DOHH2 (cell line): ENCODE measurements at regions not wholly inside any gene's neighbourhood (a gene's known extent, or its start where the extent isn't known, plus 50 kb on each side); places are given as distances from the start of the nearest gene placed in this dataset.

ENCODE experiments used
- H3F3A ChIP-seq: fragments of 200-600 bp; sonication (generic), shearing (Covaris generic); 2 replicates; pipeline ENCODE4 v1.6.0; 2016; ENCODE audit warnings: antibody characterized with exemption, mild to moderate bottlenecking; ENCODE audit not compliant: control insufficient read depth, insufficient read depth
- H3K27ac ChIP-seq: fragments of 200-600 bp; sonication (generic); 2 replicates; pipeline ENCODE4 v1.5.1; 2014; ENCODE audit warnings: low read depth, mild to moderate bottlenecking, low read length, moderate library complexity
- H3K27me3 ChIP-seq: fragments of 200-600 bp; sonication (generic); 2 replicates; pipeline ENCODE4 v1.6.1; 2014; ENCODE audit warnings: mild to moderate bottlenecking, low read length, mixed read lengths; ENCODE audit not compliant: control insufficient read depth
- H3K36me3 ChIP-seq: fragments of 200-600 bp; sonication (generic); 2 replicates; pipeline ENCODE4 v1.6.1; 2014; ENCODE audit warnings: mild to moderate bottlenecking, low read length, moderate library complexity, mixed read lengths; ENCODE audit not compliant: control insufficient read depth
- H3K4me1 ChIP-seq: fragments of 200-600 bp; sonication (generic); 2 replicates; pipeline ENCODE4 v1.6.1; 2014; ENCODE audit warnings: mild to moderate bottlenecking, low read length, mixed read lengths; ENCODE audit not compliant: control insufficient read depth
- H3K4me2 ChIP-seq: fragments of 200-600 bp; sonication (generic); 2 replicates; pipeline ENCODE4 v1.6.0; 2014; ENCODE audit warnings: mild to moderate bottlenecking, low read length, moderate library complexity
- H3K4me3 ChIP-seq: fragments of 200-600 bp; sonication (generic); 2 replicates; pipeline ENCODE4 v1.5.1; 2014; ENCODE audit warnings: mild to moderate bottlenecking, low read length, mixed read lengths
- H3K79me2 ChIP-seq: fragments of 200-600 bp; sonication (generic); 2 replicates; pipeline ENCODE4 v1.6.1; 2014; ENCODE audit warnings: mild to moderate bottlenecking, low read length, mixed read lengths; ENCODE audit not compliant: control insufficient read depth
- H3K9me2 ChIP-seq: fragments of 200-600 bp; sonication (generic); replicated peaks from 2 replicates; pipeline ENCODE4 v1.6.1; 2014; ENCODE audit warnings: mild to moderate bottlenecking, low read length, mixed read lengths; ENCODE audit not compliant: control insufficient read depth
- H3K9me3 ChIP-seq: fragments of 200-600 bp; sonication (generic); 2 replicates; pipeline ENCODE4 v1.6.1; 2014; ENCODE audit warnings: antibody characterized with exemption, low read length, mixed read lengths; ENCODE audit not compliant: control insufficient read depth, insufficient read depth
- H4K20me1 ChIP-seq: fragments of 200-600 bp; sonication (generic); 2 replicates; pipeline ENCODE4 v1.6.0; 2014; ENCODE audit warnings: low read depth, mild to moderate bottlenecking, antibody characterized with exemption, low read length, moderate library complexity; ENCODE audit not compliant: control insufficient read depth, insufficient read depth
- CTCF ChIP-seq: fragments of 200-600 bp; sonication (generic); IDR thresholded peaks from one replicate; pipeline ENCODE4 v1.5.1; 2014; ENCODE audit warnings: antibody characterized with exemption, mild to moderate bottlenecking, low read depth, low read length; ENCODE audit not compliant: poor library complexity, severe bottlenecking
- EZH2phosphoT487 ChIP-seq: fragments of 200-600 bp; sonication (generic); IDR thresholded peaks from 2 replicates; pipeline ENCODE4 v1.6.1; 2017; ENCODE audit warnings: borderline replicate concordance, mild to moderate bottlenecking, antibody characterized with exemption, low read length, moderate library complexity, mixed read lengths

DNA sequence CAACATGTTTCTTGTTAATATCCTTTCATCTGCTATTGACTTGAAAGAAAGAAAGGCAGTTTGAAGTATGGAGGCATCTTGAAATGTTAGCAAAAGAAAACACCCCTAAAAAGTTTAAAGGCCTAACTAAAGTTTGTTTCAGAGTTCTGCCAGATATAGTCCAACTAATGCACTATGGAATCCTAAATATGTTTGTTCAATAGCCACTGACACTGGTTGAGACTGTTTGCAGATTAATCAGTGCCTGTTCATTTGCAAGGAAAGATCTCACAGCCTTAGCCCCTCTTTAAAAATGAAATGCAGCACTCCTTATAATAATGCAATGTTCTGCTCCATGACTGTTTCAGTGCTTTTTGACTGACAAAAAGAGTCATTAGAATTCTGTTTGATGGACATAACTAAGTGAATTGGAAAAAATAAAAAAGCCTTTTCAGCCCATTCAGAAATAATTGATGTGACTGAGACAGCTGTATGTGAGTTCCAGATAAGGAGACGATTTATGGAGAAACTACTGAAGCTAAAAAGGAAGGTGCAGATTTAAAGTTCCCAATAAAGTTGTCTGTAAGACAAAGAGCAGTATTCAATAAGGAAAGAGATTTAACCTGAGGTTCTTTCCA lies 192.0 kb downstream of the PCDH7 start:
- TF ChIP-seq EZH2phosphoT487 (no peak), CTCF (no peak)
- Histone ChIP-seq H3K4me2 (no peak overlapping the region), H3K79me2 (no peaks in the 10 kb centered on the region)

DNA sequence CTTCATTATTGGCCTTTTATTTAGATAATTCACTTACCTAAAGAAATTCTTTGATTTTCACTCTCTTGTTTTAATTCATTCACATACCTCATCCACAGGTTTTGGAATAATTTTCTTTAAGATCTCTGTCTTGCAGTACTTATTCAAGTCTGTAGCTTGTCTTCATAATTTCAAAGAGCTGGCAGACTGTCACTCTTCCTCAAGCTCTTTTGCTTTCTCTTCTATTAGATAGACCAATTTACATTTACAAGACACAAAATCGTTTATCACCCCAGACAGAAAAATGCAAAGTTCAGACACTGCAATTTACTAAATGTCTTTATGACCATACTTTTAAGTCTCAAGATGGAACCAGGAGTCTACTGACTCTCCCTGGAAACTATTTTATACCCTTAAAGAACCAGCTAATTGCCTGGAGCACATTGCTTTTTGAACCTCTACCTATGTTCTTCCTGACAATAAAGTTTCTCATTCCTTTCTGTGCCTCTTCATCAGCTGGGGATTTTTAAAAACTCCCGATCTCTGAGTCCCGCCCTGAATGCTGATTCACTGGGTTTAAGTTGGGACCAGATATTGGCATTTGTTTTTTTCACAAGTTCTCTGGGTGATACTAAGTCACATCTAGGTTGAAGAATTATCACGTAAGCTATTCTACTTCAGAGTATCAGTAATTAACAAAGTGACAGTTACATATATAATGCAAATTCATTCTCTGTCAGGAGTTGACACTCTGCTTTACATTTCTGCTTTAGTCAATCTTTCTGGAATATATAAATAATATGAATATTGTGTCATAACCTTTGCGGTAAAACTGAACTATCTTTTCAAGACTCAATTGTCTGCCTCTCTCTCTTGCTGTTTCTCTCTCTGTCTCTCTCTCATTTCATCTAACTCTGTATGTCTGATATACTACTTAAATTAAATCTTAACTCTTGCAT lies 196.4 kb downstream of the PCDH7 start:
- Histone ChIP-seq H3K4me2 (no peak overlapping the region), H3K9me2 (no peaks in the 10 kb centered on the region), H3K79me2 (no peaks in the 10 kb centered on the region), H3K36me3 (no peaks in the 10 kb centered on the region), H3K27ac (no peak overlapping the region), H3F3A (no peaks in the 10 kb centered on the region), H3K27me3 (no peaks in the 10 kb centered on the region), H3K4me1 (no peaks in the 10 kb centered on the region), H4K20me1 (no peaks in the 10 kb centered on the region), H3K9me3 (no peaks in the 10 kb centered on the region), H3K4me3 (no peak overlapping the region)
- no peak for TF ChIP-seq CTCF
- TF ChIP-seq EZH2phosphoT487, result no peak

More for the DNA sequence above, 192.0 kb downstream of the PCDH7 start:
- H3K9me2 ChIP-seq, result no peaks in the 10 kb centered on the region
- H3F3A ChIP-seq, result no peaks in the 10 kb centered on the region
- H3K4me1 ChIP-seq, result no peaks in the 10 kb centered on the region
- no peaks in the 10 kb centered on the region for H3K9me3 ChIP-seq
- no peak overlapping the region for H3K27ac ChIP-seq
- H3K36me3 ChIP-seq, result no peaks in the 10 kb centered on the region
- H3K4me3 ChIP-seq, result no peak overlapping the region
- no peaks in the 10 kb centered on the region for H4K20me1 ChIP-seq
- no peaks in the 10 kb centered on the region for H3K27me3 ChIP-seq

- Histone ChIP-seq H3K4me2 (no peak overlapping the region), H3K27ac (no peak overlapping the region), H3K27me3 (no peaks in the 10 kb centered on the region), H4K20me1 (no peaks in the 10 kb centered on the region), H3K4me1 (no peaks in the 10 kb centered on the region), H3K79me2 (no peaks in the 10 kb centered on the region), H3K4me3 (no peak overlapping the region), H3K36me3 (no peaks in the 10 kb centered on the region), H3F3A (no peaks in the 10 kb centered on the region), H3K9me2 (no peaks in the 10 kb centered on the region), H3K9me3 (no peaks in the 10 kb centered on the region)
- TF ChIP-seq CTCF, result no peak
- TF ChIP-seq EZH2phosphoT487, result no peak
Observed at GRCh38 chr4:30917946-30918345, 197.8 kb downstream of the PCDH7 start.
